ENCODE measurements at regions not wholly inside any gene's neighbourhood (a gene's known extent, or its start where the extent isn't known, plus 50 kb on each side); places are given as distances from the start of the nearest gene placed in this dataset.

GRCh38 chr21:29396951-29397455, 98.3 kb downstream of the BACH1 start:
- no peak overlapping the region for H3K4me3 ChIP-seq (ENCODE audit: low read depth, low read length)
- no peak overlapping the region for H4K8ac ChIP-seq (ENCODE audit: low read depth, low read length)
- H3K27ac ChIP-seq (ENCODE audit: low read depth, low read length): no peak overlapping the region
- H4K12ac ChIP-seq (ENCODE audit: low read depth, low read length): no peak overlapping the region
- H3K23ac ChIP-seq (ENCODE audit: low read length): no peak overlapping the region
- peaks cover 3% of the 10 kb centered on the region for H3K9me3 ChIP-seq (ENCODE audit: insufficient read depth, low read depth, low read length)
- no CpG with 5 or more reads among the region's 3 CpGs for WGBS (ENCODE audit: extremely low coverage, insufficient coverage, insufficient read length)
- no peak overlapping the region for H2BK5ac ChIP-seq (ENCODE audit: low read depth, low read length, poor library complexity)
- no peak overlapping the region for H2AK5ac ChIP-seq (ENCODE audit: low read length)
- H2BK12ac ChIP-seq (ENCODE audit: low read length): no peak overlapping the region
- no peak overlapping the region for H3K4me2 ChIP-seq (ENCODE audit: low read length)
- no peak overlapping the region for H3K9ac ChIP-seq (ENCODE audit: low read length)
- H3K79me1 ChIP-seq (ENCODE audit: low read length): no peaks in the 10 kb centered on the region
- H4K91ac ChIP-seq (ENCODE audit: low read depth, low read length): no peak overlapping the region
- H3K18ac ChIP-seq (ENCODE audit: low read length): no peak overlapping the region
- H3K4ac ChIP-seq (ENCODE audit: low read depth, low read length): no peak overlapping the region
- H3K36me3 ChIP-seq (ENCODE audit: control insufficient read depth in 1 of 2, insufficient read depth in 2 of 2, low read length in 2 of 2): peaks cover 0 to 3% of the 10 kb centered on the region in 2 experiments
- no peaks in the 10 kb centered on the region for H3K79me2 ChIP-seq (ENCODE audit: control insufficient read depth, insufficient read depth, low read length, poor library complexity)
- no peak for DNase-seq
- no peaks in the 10 kb centered on the region for H3K4me1 ChIP-seq (ENCODE audit: control insufficient read depth in 1 of 2, insufficient read depth in 2 of 2, low read length in 2 of 2)
- H2BK120ac ChIP-seq (ENCODE audit: insufficient read depth, low read length, poor library complexity): no peak overlapping the region
- no peak overlapping the region for H2AFZ ChIP-seq (ENCODE audit: insufficient read depth, low read length, poor library complexity)
- no peak overlapping the region for H3K14ac ChIP-seq (ENCODE audit: low read length)
- H3K27me3 ChIP-seq (ENCODE audit: insufficient read depth, low read length): no peaks in the 10 kb centered on the region

- Histone ChIP-seq H4K12ac (ENCODE audit: low read depth, low read length) (no peak overlapping the region), H3K27ac (ENCODE audit: low read depth, low read length) (no peak overlapping the region), H2BK120ac (ENCODE audit: insufficient read depth, low read length, poor library complexity) (no peak overlapping the region)
These were observed 104.6 kb downstream of the BACH1 start for GRCh38 chr21:29403301-29403700.

GRCh38 chr21:29403922-29404538, 105.3 kb downstream of the BACH1 start:
- Histone ChIP-seq H3K4ac (ENCODE audit: low read depth, low read length) (no peak overlapping the region), H3K36me3 (ENCODE audit: control insufficient read depth in 1 of 2, insufficient read depth in 2 of 2, low read length in 2 of 2) (peaks cover 1 to 3% of the 10 kb centered on the region in 2 experiments), H3K4me2 (ENCODE audit: low read length) (no peak overlapping the region), H4K12ac (ENCODE audit: low read depth, low read length) (no peak overlapping the region), H4K91ac (ENCODE audit: low read depth, low read length) (peak overlapping the region; percentile 16), H3K79me1 (ENCODE audit: low read length) (peaks cover 10% of the 10 kb centered on the region), H3K9me3 (ENCODE audit: insufficient read depth, low read depth, low read length) (peaks cover 5% of the 10 kb centered on the region), H3K4me3 (ENCODE audit: low read depth, low read length) (no peak overlapping the region), H3K4me1 (ENCODE audit: control insufficient read depth in 1 of 2, insufficient read depth in 2 of 2, low read length in 2 of 2) (peaks cover 0 to 6% of the 10 kb centered on the region in 2 experiments), H4K8ac (ENCODE audit: low read depth, low read length) (peak overlapping the region; percentile 1), H3K18ac (ENCODE audit: low read length) (peak overlapping the region; percentile 5), H3K27ac (ENCODE audit: low read depth, low read length) (no peak overlapping the region), H3K27me3 (ENCODE audit: insufficient read depth, low read length) (no peaks in the 10 kb centered on the region), H2AFZ (ENCODE audit: insufficient read depth, low read length, poor library complexity) (no peak overlapping the region), H3K9ac (ENCODE audit: low read length) (no peak overlapping the region), H3K79me2 (ENCODE audit: control insufficient read depth, insufficient read depth, low read length, poor library complexity) (no peaks in the 10 kb centered on the region), H3K23ac (ENCODE audit: low read length) (no peak overlapping the region), H3K14ac (ENCODE audit: low read length) (peak overlapping the region; percentile 13), H2BK120ac (ENCODE audit: insufficient read depth, low read length, poor library complexity) (peak overlapping the region; percentile 28), H2BK5ac (ENCODE audit: low read depth, low read length, poor library complexity) (peak overlapping the region; percentile 0), H2AK5ac (ENCODE audit: low read length) (no peak overlapping the region), H2BK12ac (ENCODE audit: low read length) (peak overlapping the region; percentile 9)
- no CpG with 5 or more reads among the region's 4 CpGs for WGBS (ENCODE audit: extremely low coverage, insufficient coverage, insufficient read length)
- no peak for DNase-seq

More at GRCh38 chr21:29403301-29403700, 104.6 kb downstream of the BACH1 start:
- no peak overlapping the region for H2BK12ac ChIP-seq (ENCODE audit: low read length)
- no peak overlapping the region for H4K91ac ChIP-seq (ENCODE audit: low read depth, low read length)
- H2BK5ac ChIP-seq (ENCODE audit: low read depth, low read length, poor library complexity): no peak overlapping the region
- H3K36me3 ChIP-seq (ENCODE audit: control insufficient read depth in 1 of 2, insufficient read depth in 2 of 2, low read length in 2 of 2): peaks cover 1 to 3% of the 10 kb centered on the region in 2 experiments
- no peak overlapping the region for H3K18ac ChIP-seq (ENCODE audit: low read length)
- no peaks in the 10 kb centered on the region for H3K27me3 ChIP-seq (ENCODE audit: insufficient read depth, low read length)
- H4K8ac ChIP-seq (ENCODE audit: low read depth, low read length): no peak overlapping the region
- H3K9ac ChIP-seq (ENCODE audit: low read length): no peak overlapping the region
- DNase-seq: no peak
- no peak overlapping the region for H2AK5ac ChIP-seq (ENCODE audit: low read length)
- H3K14ac ChIP-seq (ENCODE audit: low read length): no peak overlapping the region
- H3K4me2 ChIP-seq (ENCODE audit: low read length): no peak overlapping the region
- H3K4me1 ChIP-seq (ENCODE audit: control insufficient read depth in 1 of 2, insufficient read depth in 2 of 2, low read length in 2 of 2): peaks cover 0 to 6% of the 10 kb centered on the region in 2 experiments
- H3K9me3 ChIP-seq (ENCODE audit: insufficient read depth, low read depth, low read length): peaks cover 6% of the 10 kb centered on the region
- no peak overlapping the region for H3K23ac ChIP-seq (ENCODE audit: low read length)
- no peaks in the 10 kb centered on the region for H3K79me2 ChIP-seq (ENCODE audit: control insufficient read depth, insufficient read depth, low read length, poor library complexity)
- no peak overlapping the region for H2AFZ ChIP-seq (ENCODE audit: insufficient read depth, low read length, poor library complexity)
- no peak overlapping the region for H3K4ac ChIP-seq (ENCODE audit: low read depth, low read length)
- H3K79me1 ChIP-seq (ENCODE audit: low read length): peaks cover 10% of the 10 kb centered on the region
- no peak overlapping the region for H3K4me3 ChIP-seq (ENCODE audit: low read depth, low read length)

- Histone ChIP-seq H2BK120ac (ENCODE audit: insufficient read depth, low read length, poor library complexity) (no peak overlapping the region), H3K79me1 (ENCODE audit: low read length) (peaks cover 10% of the 10 kb centered on the region)
- no peak for DNase-seq
These were observed 106.9 kb downstream of the BACH1 start for GRCh38 chr21:29405503-29406122.

More at GRCh38 chr21:29405503-29406122, 106.9 kb downstream of the BACH1 start:
- Histone ChIP-seq H3K9ac (ENCODE audit: low read length) (no peak overlapping the region), H3K4me3 (ENCODE audit: low read depth, low read length) (no peak overlapping the region), H3K27me3 (ENCODE audit: insufficient read depth, low read length) (no peaks in the 10 kb centered on the region), H3K4me1 (ENCODE audit: control insufficient read depth in 1 of 2, insufficient read depth in 2 of 2, low read length in 2 of 2) (peaks cover 0 to 6% of the 10 kb centered on the region in 2 experiments), H2BK5ac (ENCODE audit: low read depth, low read length, poor library complexity) (no peak overlapping the region), H3K18ac (ENCODE audit: low read length) (no peak overlapping the region), H3K27ac (ENCODE audit: low read depth, low read length) (no peak overlapping the region), H4K8ac (ENCODE audit: low read depth, low read length) (no peak overlapping the region), H2AK5ac (ENCODE audit: low read length) (peak overlapping the region; percentile 51), H4K91ac (ENCODE audit: low read depth, low read length) (no peak overlapping the region), H4K12ac (ENCODE audit: low read depth, low read length) (no peak overlapping the region), H3K4me2 (ENCODE audit: low read length) (no peak overlapping the region), H2BK12ac (ENCODE audit: low read length) (peak overlapping the region; percentile 70), H3K4ac (ENCODE audit: low read depth, low read length) (no peak overlapping the region), H3K23ac (ENCODE audit: low read length) (no peak overlapping the region), H3K9me3 (ENCODE audit: insufficient read depth, low read depth, low read length) (peaks cover 5% of the 10 kb centered on the region), H3K14ac (ENCODE audit: low read length) (no peak overlapping the region), H3K79me2 (ENCODE audit: control insufficient read depth, insufficient read depth, low read length, poor library complexity) (no peaks in the 10 kb centered on the region), H2AFZ (ENCODE audit: insufficient read depth, low read length, poor library complexity) (no peak overlapping the region), H3K36me3 (ENCODE audit: control insufficient read depth in 1 of 2, insufficient read depth in 2 of 2, low read length in 2 of 2) (peaks cover 0 to 1% of the 10 kb centered on the region in 2 experiments)
- no CpG with 5 or more reads among the region's 2 CpGs for WGBS (ENCODE audit: extremely low coverage, insufficient coverage, insufficient read length)
